IPS DF 6.9 (cell line): ENCODE measurements at regions not wholly inside any gene's neighbourhood (a gene's known extent, or its start where the extent isn't known, plus 50 kb on each side); places are given as distances from the start of the nearest gene placed in this dataset.

ENCODE experiments used
- DNase-seq: peaks from one replicate; pipeline ENCODE4 v3.0.0-alpha.2; 2013; ENCODE audit warnings: low read depth, low spot score
- H3K27ac ChIP-seq: one replicate; pipeline ENCODE4 v1.5.1; 2013; ENCODE audit warnings: low read length, control low read depth
- H3K27me3 ChIP-seq: 2 replicates; pipeline ENCODE4 v1.6.1; 2013; ENCODE audit warnings: mild to moderate bottlenecking, low read length; ENCODE audit not compliant: control insufficient read depth, insufficient read depth
- H3K36me3 ChIP-seq: 2 replicates; pipeline ENCODE4 v1.6.1; 2013; ENCODE audit warnings: low read length; ENCODE audit not compliant: control insufficient read depth, insufficient read depth
- H3K4me1 ChIP-seq: 2 replicates; pipeline ENCODE4 v1.6.1; 2013; ENCODE audit warnings: low read length; ENCODE audit not compliant: control insufficient read depth, insufficient read depth
- H3K4me3 ChIP-seq: 2 replicates; pipeline ENCODE4 v1.5.1; 2013; ENCODE audit warnings: mild to moderate bottlenecking, low read length
- H3K9me3 ChIP-seq: 2 replicates; pipeline ENCODE4 v1.6.1; 2013; ENCODE audit warnings: low read length, inconsistent platforms; ENCODE audit not compliant: control insufficient read depth, insufficient read depth
- WGBS: extraction: QIAGEN DNeasy Blood & Tissue Kit; methylation state at CpG from one replicate; pipeline ENCODE4 v1.1.7; 2013; ENCODE audit warnings: mixed read lengths, missing lambda C conversion rate; ENCODE audit not compliant: insufficient read length, insufficient coverage; 5-methylcytosine and 5-hydroxymethylcytosine counted together

DNA sequence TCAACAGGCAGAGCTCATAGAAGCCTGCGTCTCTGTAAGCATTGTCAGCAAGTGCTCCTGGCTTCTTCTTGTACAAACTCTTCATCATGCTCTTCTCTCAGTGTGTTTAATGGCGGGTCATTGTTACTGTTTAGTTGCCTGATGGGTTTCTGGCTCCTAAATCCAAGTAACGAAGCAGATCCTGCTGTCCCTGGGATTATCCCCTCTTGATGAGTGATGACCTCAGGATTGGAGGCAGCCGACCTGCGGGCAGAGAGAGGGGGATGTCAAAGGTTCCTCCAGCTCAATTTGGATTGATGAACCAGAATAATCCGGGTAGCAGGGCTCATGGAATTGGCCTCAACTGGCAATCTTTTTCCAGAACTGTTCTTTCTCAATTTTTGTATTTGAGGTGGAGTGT is 66.1 kb upstream of the BARHL2 start:
- DNase-seq: no peak
- H3K27me3 ChIP-seq: no peaks in the 10 kb centered on the region
- H3K9me3 ChIP-seq: no peaks in the 10 kb centered on the region
- no CpG with 5 or more reads among the region's 6 CpGs for WGBS
- H3K4me1 ChIP-seq: 0 out of 2 replicates have a peak, but pooled peaks cover 1% of the 10 kb centered on the region
- H3K27ac ChIP-seq: no peak overlapping the region
- H3K36me3 ChIP-seq: no peaks in the 10 kb centered on the region
- no peak overlapping the region for H3K4me3 ChIP-seq

- H3K4me3 ChIP-seq: no peak overlapping the region
- DNase-seq: no peak
- no peaks in the 10 kb centered on the region for H3K27me3 ChIP-seq
- H3K36me3 ChIP-seq: no peaks in the 10 kb centered on the region
- no peaks in the 10 kb centered on the region for H3K9me3 ChIP-seq
- H3K4me1 ChIP-seq: 0 out of 2 replicates have a peak, but pooled peaks cover 1% of the 10 kb centered on the region
- H3K27ac ChIP-seq: no peak overlapping the region
- no CpG with 5 or more reads among the region's 2 CpGs for WGBS
Observed at GRCh38 chr1:90782046-90782445, 64.9 kb upstream of the BARHL2 start.

DNA sequence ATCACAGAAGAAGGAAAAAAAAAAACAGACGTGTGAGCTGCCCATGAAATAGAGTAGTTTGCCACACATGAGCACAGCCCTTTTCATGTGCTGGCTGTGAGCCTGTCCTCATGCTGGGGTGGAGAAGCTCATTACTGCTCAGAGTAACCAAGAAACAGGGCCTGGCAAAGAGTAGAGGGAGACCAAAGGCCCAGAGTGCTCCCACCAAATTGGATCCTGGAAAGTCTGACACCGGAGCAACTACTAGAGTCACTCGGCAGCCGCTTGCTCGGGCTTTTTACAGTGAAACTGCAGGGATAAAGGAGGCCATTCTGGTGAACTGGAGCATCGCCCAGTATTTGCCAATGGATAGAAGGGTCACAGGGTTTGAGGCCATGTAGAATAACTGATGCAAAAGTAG is 64.4 kb upstream of the BARHL2 start:
- WGBS: no CpG with 5 or more reads among the region's 6 CpGs
- Histone ChIP-seq H3K36me3 (no peaks in the 10 kb centered on the region), H3K9me3 (no peaks in the 10 kb centered on the region), H3K27me3 (no peaks in the 10 kb centered on the region), H3K4me3 (no peak overlapping the region), H3K4me1 (0 out of 2 replicates have a peak, but pooled peaks cover 1% of the 10 kb centered on the region), H3K27ac (no peak overlapping the region)
- no peak for DNase-seq

- H3K36me3 ChIP-seq: no peaks in the 10 kb centered on the region
- H3K4me3 ChIP-seq: no peak overlapping the region
- no CpG with 5 or more reads among the region's 2 CpGs for WGBS
- DNase-seq: no peak
- H3K27me3 ChIP-seq: no peaks in the 10 kb centered on the region
- no peak overlapping the region for H3K27ac ChIP-seq
- 0 out of 2 replicates have a peak, but pooled peaks cover 1% of the 10 kb centered on the region for H3K4me1 ChIP-seq
- no peaks in the 10 kb centered on the region for H3K9me3 ChIP-seq
Observed at GRCh38 chr1:90780981-90781380, 63.9 kb upstream of the BARHL2 start.

GRCh38 chr1:90779573-90779972 is 62.5 kb upstream of the BARHL2 start:
- no peak overlapping the region for H3K27ac ChIP-seq
- H3K9me3 ChIP-seq: no peaks in the 10 kb centered on the region
- H3K36me3 ChIP-seq: no peaks in the 10 kb centered on the region
- no CpG with 5 or more reads among the region's 4 CpGs for WGBS
- DNase-seq: no peak
- 0 out of 2 replicates have a peak, but pooled peaks cover 1% of the 10 kb centered on the region for H3K4me1 ChIP-seq
- H3K4me3 ChIP-seq: no peak overlapping the region
- H3K27me3 ChIP-seq: no peaks in the 10 kb centered on the region

- DNase-seq: no peak
- Histone ChIP-seq H3K27me3 (no peaks in the 10 kb centered on the region), H3K4me3 (no peak overlapping the region), H3K4me1 (0 out of 2 replicates have a peak, but pooled peaks cover 1% of the 10 kb centered on the region), H3K36me3 (no peaks in the 10 kb centered on the region), H3K27ac (no peak overlapping the region), H3K9me3 (no peaks in the 10 kb centered on the region)
Observed at GRCh38 chr1:90778486-90778885, 61.4 kb upstream of the BARHL2 start.

DNA sequence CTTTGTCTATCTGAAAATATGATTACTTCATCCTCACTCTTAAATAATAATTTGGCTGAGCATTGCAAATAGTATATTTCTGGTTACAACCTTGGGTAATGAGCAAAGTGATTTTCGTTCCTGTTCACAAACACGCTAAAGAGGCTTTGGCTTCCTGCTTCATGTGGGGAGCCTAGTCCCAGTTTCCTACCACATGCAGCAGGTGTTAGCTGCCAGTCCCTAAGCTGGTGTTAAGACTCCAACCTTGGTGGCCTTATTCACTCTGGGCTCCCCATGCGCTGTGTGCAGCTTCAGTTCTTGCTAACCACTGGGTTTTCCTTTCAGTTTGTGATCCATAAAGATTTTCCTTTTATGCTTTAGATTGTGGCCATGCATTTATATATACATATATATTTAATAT is 56.7 kb upstream of the BARHL2 start:
- Histone ChIP-seq H3K36me3 (no peaks in the 10 kb centered on the region), H3K9me3 (no peaks in the 10 kb centered on the region), H3K27me3 (no peaks in the 10 kb centered on the region), H3K4me1 (0 out of 2 replicates have a peak, but pooled peaks cover 1% of the 10 kb centered on the region), H3K27ac (no peak overlapping the region), H3K4me3 (no peak overlapping the region)
- DNase-seq: no peak
- WGBS: no CpG with 5 or more reads among the region's 3 CpGs

- Histone ChIP-seq H3K27ac (no peak overlapping the region), H3K36me3 (no peaks in the 10 kb centered on the region), H3K27me3 (no peaks in the 10 kb centered on the region), H3K9me3 (no peaks in the 10 kb centered on the region), H3K4me1 (no peaks in the 10 kb centered on the region), H3K4me3 (no peak overlapping the region)
- no peak for DNase-seq
- WGBS: no CpG with 5 or more reads among the region's 2 CpGs
Observed at GRCh38 chr1:90768826-90769225, 51.7 kb upstream of the BARHL2 start.

DNA sequence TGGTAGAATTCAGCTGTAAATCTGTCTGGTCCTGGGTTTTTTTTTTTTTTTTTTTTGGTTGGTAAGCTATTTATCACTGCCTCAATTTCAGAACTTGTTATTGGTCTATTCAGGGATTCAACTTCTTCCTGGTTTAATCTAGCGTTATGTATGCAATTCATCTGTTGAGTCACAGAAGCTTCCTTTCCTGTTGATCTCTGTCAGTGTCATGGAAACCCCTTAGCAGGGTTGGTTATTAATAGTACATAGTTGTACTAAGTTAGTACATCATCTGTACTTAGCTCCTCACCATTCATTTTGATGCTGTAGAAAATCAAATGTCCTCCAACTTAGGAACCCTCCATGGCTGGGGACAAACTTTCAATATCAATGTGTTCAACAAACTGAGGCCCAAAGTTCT is 51.0 kb upstream of the BARHL2 start:
- no peak overlapping the region for H3K27ac ChIP-seq

More for the DNA sequence above, 51.0 kb upstream of the BARHL2 start:
- H3K36me3 ChIP-seq: no peaks in the 10 kb centered on the region
- no peak overlapping the region for H3K4me3 ChIP-seq
- H3K4me1 ChIP-seq: no peaks in the 10 kb centered on the region
- H3K27me3 ChIP-seq: no peaks in the 10 kb centered on the region
- no peak for DNase-seq
- no peaks in the 10 kb centered on the region for H3K9me3 ChIP-seq
- WGBS: no CpG with 5 or more reads among the region's 1 CpG
